ENCODE measurements at regions not wholly inside any gene's neighbourhood (a gene's known extent, or its start where the extent isn't known, plus 50 kb on each side); places are given as distances from the start of the nearest gene placed in this dataset.

DNA sequence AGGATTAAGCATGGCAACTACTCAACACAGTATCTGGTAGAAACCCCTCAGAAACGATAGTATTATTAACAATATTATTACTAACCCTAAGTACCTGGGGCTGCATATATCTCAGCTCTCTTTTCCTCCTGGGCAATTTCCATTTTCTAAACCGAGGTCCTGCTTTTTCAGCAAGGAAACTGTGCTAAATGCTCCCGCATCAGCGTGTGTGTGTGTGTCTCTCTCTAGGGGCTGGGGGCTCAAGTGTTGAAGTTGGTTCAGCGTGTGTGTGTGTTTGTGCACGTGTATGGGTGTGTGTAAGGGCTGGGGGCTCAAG is 169.3 kb upstream of the MAF start:
- TF ChIP-seq, protein P1, sequence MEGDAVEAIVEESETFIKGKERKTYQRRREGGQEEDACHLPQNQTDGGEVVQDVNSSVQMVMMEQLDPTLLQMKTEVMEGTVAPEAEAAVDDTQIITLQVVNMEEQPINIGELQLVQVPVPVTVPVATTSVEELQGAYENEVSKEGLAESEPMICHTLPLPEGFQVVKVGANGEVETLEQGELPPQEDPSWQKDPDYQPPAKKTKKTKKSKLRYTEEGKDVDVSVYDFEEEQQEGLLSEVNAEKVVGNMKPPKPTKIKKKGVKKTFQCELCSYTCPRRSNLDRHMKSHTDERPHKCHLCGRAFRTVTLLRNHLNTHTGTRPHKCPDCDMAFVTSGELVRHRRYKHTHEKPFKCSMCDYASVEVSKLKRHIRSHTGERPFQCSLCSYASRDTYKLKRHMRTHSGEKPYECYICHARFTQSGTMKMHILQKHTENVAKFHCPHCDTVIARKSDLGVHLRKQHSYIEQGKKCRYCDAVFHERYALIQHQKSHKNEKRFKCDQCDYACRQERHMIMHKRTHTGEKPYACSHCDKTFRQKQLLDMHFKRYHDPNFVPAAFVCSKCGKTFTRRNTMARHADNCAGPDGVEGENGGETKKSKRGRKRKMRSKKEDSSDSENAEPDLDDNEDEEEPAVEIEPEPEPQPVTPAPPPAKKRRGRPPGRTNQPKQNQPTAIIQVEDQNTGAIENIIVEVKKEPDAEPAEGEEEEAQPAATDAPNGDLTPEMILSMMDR (IDR thresholded peaks at IDR 0.05; ENCODE audit: low read depth, low read length): no peak
- peak overlapping the region; percentile 53 to 62 for H3K4me3 ChIP-seq (replicated peaks in 1 of 2; ENCODE audit: low read depth in 2 of 2, low read length in 2 of 2)
- DNase-seq (ENCODE audit: low read depth in 2 of 2): no peak

DNA sequence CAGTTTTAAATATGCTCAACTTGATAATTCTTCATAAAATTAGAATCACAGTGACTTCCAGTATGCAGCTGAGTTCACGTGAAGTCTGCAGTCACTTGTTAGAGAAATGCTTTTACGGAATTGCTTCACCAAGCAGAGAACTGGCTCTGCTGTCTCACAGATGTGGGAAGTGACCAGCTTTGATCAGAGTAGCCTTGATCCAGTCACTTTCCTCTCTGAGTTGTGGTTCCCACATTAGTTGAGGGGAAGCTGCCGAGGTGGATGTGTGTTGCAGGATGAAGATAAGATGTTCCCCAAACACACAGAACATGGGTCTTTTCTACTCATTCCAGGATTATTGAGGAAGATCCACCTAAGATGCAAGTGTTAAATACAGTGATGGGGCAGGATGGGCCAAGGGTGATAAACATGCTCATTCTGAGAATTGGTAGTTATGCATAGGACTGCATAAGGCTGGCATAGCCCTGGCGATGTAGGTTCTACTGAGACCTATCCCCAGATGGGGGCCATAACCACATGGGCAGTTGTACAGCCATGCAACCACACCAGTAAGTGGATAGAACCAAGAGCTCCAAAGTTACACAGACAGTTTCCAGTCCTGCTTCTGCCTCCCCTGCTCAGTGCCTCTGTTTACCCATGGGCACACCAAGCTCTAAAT is 168.9 kb upstream of the MAF start:
- H3K4me3 ChIP-seq (replicated peaks in 1 of 2; ENCODE audit: low read depth in 2 of 2, low read length in 2 of 2): no peak overlapping the region
- TF ChIP-seq, protein P1 (IDR thresholded peaks at IDR 0.05; ENCODE audit: low read depth, low read length): no peak
- no peak for DNase-seq (ENCODE audit: low read depth in 2 of 2)

DNA sequence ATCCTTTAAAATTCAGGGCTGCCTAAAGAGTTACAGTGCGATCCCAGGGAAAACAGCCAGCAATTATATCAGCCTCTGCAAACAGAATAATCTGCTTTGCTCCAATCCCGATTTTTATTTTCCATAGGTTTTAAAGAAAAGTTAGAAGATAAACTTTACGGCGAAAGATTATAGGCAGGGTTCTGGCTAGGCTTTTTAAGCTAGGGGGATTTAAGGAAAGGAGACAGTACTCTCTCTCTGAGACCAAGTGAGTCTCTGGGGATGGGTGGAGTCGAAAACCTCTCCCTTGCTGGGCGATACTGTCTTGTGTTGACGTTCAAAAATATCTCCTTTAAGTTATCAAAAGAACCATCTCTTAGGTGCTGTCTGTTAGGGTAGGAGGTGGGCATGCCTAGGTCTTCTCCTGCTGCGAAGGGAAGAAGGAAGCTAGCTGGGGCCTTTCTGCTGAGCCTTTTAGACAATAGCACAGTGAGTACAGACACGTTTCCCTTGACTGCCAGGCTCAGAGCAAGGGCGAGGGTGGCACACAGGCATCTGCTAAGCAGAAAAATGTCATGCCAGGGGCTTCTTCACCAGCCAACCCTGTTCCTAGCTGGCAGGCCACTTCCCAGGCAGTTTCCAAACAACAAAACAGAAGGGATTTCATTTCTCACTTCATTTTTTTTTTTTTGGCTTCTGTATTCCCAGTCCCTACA is 167.9 kb upstream of the MAF start:
- DNase-seq (ENCODE audit: low read depth in 2 of 2): no peak
- peak overlapping the region; percentile 9 to 16 for H3K4me3 ChIP-seq (replicated peaks in 1 of 2; ENCODE audit: low read depth in 2 of 2, low read length in 2 of 2)
- TF ChIP-seq, protein P1 (IDR thresholded peaks at IDR 0.05; ENCODE audit: low read depth, low read length): no peak

DNA sequence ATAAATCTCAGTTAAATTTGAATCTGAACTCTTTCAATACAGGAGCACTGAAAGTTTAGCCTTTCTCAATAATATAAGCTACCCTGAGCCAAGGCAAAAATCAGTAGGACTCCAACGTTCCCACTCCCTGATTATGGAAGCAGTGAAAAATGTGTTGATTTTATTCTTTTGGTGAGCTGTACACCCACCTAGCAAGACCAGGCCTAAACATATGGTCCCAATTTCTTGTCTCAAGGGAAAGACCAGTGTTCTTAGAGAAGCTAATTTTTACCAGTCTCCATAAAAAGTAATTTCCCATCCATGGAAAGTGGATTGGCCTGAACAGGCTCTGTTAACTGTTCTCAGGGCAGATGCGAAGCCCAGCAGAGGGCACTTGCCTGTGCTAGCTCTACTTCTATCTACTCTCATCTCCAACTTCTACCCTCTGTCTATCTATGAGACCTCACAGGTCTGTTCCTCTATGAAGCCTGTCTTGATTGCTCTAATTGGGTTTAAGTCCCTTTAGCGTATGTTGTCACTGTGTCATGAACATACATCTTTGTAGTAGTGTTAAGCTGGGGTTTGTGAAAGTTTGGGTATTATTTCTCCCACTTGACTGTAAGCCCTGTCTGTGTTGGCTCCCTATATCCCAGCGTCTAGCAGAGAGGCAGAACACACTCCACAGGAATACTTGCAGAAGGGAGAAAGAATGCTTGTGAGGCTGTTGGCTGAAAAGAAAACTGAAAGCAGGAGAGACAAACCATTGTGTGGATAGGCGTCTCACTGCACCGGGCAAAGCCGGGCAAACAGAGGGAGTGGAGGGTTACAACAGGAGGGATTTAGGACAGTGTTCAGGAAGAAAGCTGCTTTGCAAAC is 167.1 kb upstream of the MAF start:
- peak overlapping the region; percentile 9 to 16 for H3K4me3 ChIP-seq (replicated peaks in 1 of 2; ENCODE audit: low read depth in 2 of 2, low read length in 2 of 2)
- TF ChIP-seq, protein P1 (IDR thresholded peaks at IDR 0.05; ENCODE audit: low read depth, low read length): peak; percentile 29
- DNase-seq (ENCODE audit: low read depth in 2 of 2): peak; percentile 27 to 54

DNA sequence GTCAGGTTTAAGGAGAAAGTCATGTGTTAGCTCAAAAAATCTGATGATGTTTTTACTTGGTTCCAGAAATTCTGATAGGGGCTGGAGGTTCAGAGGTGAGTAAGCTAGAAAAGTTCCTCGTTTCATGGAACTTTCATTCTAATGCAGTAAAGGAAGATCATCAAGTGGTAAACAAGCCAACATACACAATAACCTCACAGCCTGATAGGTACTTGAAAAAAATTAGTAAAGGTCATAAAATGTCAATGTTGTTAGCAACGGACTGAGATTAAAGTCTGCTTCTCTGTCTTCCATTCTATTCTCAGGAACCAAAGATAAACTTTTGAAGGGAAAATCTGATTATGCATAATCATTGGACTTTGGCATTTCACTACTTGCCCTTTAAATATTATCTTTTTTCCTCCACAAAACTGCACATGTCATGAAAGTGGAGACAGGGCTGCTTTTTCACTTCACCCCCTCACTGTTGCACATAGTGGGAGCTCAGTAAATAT is 165.4 kb upstream of the MAF start:
- no peak for DNase-seq (ENCODE audit: low read depth in 2 of 2)
- H3K4me3 ChIP-seq (replicated peaks in 1 of 2; ENCODE audit: low read depth in 2 of 2, low read length in 2 of 2): no peak overlapping the region
- TF ChIP-seq, protein P1 (IDR thresholded peaks at IDR 0.05; ENCODE audit: low read depth, low read length): no peak

DNA sequence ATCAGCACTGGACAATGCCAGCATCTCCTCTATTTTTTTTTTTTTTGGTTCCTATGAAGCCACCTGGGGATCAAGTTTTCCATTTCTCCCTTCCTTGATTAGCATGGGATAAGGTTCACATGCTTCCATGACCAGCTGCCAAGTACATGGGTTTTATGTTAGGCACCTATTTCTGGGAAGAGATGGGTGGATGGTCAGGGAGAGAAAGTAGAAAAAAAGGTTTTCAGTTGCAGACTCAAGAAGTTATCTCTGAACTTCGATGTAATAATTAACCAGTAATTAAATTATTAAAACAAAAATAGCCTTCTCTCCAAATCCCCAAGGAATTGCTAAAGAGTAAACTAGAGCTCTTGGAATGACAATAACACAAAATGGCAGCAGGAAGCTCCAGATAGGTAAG is 164.9 kb upstream of the MAF start:
- H3K4me3 ChIP-seq (replicated peaks in 1 of 2; ENCODE audit: low read depth in 2 of 2, low read length in 2 of 2): no peak overlapping the region

More for the DNA sequence above, 164.9 kb upstream of the MAF start:
- no peak for DNase-seq (ENCODE audit: low read depth in 2 of 2)
- TF ChIP-seq, protein P1 (IDR thresholded peaks at IDR 0.05; ENCODE audit: low read depth, low read length): no peak
